Stimulated activated CD4-positive, alpha-beta T cell treated with anti-CD3 and anti-CD28 coated beads, Interleukin-12 subunit alpha, Interleukin-12 subunit beta, amount 100 ng/mL, for 4 hours (primary cell): ENCODE measurements at regions not wholly inside any gene's neighbourhood (a gene's known extent, or its start where the extent isn't known, plus 50 kb on each side); places are given as distances from the start of the nearest gene placed in this dataset.
A peak's percentile ranks its signal among the peaks of the same experiment; 100 is the strongest.

ENCODE experiments used
- DNase-seq: peaks from one replicate; pipeline ENCODE4 v3.0.0-alpha.2; 2020

DNA sequence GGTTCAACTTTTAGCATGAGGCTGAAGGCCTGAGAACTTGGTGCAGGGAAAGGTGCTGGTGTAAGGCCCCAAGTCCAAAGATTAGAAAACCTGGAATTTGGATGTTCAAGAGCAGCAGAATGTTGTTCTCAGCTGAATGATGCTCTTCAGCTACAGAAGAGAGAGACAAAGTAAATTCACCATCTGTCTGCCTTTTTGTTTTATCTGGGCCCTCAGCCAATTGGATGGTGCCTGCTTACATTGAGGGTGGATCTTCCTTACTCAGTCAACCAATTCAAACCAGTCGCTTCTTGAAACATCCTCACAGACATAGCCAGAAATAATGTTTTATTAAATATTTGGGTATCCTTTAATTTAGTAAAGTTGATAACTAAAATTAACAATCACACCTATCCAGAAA, 748.2 kb upstream of the ADAMTS5 start:
- no peak for DNase-seq

DNA sequence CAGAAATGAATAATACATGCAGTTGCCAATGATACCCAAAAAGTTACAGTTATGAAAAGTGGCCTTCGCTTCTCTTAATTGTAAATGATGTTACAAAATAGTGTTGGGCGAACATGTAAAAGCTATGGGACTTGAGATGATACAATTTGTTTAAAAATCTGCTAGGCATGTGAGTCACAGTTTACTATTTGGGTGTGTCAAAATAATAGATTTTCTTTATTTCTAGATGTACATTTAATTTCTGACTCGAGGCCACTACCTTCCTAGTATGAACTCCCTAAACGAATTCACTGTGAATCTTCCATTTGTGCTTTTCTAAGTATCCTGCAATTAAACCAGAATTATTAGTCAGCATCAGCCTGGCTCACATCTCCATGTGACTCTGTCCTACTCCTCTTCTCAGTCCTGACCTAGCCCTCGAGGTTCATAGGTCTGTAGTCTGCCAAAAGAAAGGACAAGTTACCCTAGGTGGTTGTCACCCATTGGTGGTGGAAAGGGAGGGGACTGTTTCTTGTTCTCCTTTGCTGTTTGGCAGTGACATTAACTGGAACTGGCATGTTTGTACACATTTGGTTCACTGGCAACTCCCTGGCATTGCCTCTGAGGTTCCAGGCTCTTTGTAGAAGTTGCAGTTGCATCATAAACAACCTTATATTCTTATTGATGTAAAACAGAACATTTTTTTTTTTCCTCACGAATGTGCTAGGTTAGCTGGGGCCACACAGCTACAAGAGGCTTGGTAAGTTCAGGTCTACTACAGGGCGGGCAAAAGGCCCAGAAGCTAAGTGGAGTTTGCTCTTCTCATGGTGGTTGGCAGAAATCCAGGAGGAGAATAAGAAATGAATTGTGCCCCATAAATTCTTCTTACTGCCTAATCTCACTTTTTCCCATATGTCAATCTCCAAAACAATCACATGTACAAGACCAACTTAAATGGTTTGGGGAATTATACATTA, 746.5 kb upstream of the ADAMTS5 start:
- DNase-seq, result no peak

GRCh38 chr21:27704567-27705166, 737.8 kb upstream of the ADAMTS5 start:
- DNase-seq, result no peak

DNA sequence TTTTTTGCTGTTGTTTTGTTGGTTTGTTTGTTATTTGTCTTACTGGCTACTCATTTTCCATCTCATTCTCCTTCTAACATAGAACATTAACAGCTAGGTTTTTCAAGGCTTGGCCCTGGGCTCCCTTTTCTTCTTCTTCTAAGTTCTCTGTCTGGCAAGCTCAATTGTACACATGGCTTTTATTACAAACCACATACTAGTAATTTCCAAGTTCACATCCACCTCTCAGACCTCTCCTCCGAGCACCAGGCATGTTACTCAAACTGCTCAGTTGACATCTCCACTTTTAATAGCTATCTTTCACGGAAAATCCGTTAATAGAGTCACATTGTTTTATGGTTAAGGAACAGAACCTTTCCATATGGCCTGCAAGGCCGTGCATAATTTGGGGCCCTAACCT, 736.9 kb upstream of the ADAMTS5 start:
- DNase-seq, result no peak

- DNase-seq, result peak; percentile 44
Measured at GRCh38 chr21:27700974-27701614, 734.2 kb upstream of the ADAMTS5 start.

DNA sequence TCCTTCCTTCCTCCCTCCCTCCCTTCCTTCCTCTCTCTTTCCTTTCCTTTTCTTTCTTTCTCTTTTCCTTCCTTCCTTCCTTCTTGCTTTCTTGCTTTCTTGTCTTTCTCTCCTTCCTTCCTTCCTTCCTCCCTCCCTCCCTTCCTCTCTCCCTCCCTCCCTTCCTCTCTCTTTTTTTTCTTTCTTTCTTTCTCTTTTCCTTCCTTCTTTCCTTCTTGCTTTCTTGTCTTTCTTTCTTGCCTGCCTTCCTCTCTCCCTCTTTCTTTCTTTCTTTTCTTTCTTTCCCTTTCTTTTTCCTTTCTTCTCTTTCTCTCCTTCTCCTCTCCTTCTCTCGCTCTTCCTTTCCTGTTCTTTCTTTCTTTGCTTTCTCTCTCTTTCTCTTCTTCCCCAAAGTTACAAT, 728.4 kb upstream of the ADAMTS5 start:
- no peak for DNase-seq

DNA sequence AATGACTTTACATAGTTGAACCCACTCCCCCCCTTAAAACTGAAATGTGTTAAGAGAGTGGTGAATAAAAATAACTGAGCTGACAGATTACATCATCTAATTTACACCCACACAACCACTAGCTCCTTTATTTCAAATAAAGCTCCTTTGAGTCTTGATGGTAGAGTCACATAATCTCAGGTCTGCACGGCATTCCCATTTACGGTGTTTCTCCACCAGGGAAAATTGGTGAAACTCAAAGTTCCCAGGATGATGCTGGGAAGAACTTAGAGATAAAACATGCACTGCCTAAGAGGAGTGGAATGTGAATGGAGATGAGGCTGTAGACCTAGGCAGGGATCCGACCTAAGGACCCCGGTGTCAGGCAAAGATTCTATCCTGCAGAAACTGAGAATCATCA, 727.8 kb upstream of the ADAMTS5 start:
- no peak for DNase-seq

DNA sequence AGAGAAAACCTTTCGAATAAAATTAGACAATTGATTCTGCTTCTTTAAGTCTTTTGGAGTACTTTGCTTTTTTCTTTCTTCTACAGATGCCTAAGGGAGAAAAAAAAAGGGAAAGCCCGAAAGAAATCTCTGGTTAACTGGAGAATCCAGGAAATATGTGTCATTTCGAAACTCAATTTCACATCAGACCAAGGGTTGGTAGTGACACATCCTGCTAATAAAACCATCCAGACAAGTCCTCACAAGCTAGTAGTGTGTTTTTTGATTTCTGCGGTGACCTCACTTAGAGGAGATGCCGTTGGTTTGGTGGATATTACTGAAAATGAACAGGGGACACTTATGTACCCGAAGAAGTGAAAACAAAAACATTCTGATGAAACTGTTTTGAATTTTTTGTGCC, 726.5 kb upstream of the ADAMTS5 start:
- no peak for DNase-seq

- no peak for DNase-seq
Measured at GRCh38 chr21:27691516-27691915, 724.6 kb upstream of the ADAMTS5 start.

GRCh38 chr21:27691006-27691405, 724.1 kb upstream of the ADAMTS5 start:
- no peak for DNase-seq

- no peak for DNase-seq
Measured at GRCh38 chr21:27690426-27690825, 723.5 kb upstream of the ADAMTS5 start.

DNA sequence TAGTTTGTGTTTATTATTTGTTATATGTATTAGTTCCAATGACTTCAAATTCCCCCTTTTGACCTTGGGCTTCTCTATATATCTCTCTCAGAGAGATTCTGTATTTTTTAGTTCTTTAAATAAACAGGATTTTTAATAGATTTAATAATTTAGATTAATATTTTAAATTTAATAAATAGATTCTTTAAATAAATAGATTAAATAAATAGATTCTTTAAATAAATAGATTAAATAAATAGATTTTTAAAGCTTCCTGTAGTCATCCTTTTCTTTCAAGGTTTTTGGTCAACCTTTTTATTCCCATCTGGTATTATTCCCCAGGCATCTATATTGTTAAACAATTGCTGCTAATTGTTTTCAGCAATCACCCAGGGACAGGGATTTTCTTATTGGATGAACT, 721.9 kb upstream of the ADAMTS5 start:
- DNase-seq, result no peak

DNA sequence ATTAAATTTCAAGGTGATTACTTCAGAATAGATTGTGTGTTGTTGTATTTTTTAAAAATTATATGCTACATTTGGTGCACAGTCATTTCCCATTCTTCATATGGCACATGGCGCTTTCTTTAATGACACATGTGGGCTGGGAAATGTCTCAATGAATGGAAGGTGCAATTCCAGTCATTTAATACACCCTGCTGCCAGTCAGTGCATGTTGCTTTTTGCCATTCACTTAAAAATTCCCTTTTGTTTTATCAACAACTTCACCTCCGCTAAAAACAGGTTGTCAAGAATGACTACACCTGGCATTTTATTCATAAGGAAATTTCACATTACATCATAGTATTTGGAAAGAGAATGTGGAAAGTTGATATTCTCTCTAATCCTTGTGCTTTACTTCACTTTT, 716.4 kb upstream of the ADAMTS5 start:
- no peak for DNase-seq

- DNase-seq, result no peak
Measured at GRCh38 chr21:27681841-27682240, 715.0 kb upstream of the ADAMTS5 start.

DNA sequence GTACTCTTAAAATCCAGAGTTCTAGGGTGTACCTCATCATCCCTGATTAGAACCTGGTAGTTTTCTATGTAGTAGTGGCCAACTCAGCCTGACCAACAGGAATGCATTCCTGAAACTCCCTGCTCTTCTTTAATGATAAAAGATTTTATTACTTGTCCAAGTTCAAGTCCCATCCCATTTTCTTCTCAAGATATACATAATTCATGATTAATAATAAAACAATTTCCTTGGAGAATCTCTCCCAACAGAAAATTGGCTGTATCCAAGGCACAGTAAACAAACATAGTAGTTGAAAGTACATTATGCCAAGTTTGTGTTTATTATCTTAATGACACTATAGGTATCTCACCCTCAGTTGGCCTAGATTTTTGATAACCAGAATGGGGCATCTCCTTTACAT, 714.1 kb upstream of the ADAMTS5 start:
- DNase-seq, result no peak

GRCh38 chr21:27680181-27680580, 713.3 kb upstream of the ADAMTS5 start:
- DNase-seq, result no peak

DNA sequence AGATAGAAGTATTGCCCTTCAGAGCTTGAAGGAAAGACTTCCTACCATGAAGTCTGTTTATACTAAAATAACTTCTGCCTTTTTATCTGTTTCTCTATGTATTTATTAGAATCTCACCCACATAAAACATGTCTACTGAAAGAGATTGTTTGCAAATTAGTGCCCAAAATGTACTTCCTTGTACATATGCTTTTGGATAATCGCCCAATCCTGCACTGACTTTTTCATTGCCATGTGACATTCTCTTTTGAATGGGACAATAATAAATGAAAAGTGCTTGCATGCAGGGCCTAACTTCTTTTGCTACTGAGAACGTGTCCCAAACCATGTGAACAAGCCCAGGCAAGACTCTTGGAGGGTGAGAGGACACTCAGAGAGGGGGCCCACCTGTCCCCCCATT, 711.6 kb upstream of the ADAMTS5 start:
- no peak for DNase-seq

- DNase-seq, result no peak
Measured at GRCh38 chr21:27677546-27677945, 710.7 kb upstream of the ADAMTS5 start.

- DNase-seq, result no peak
Measured at GRCh38 chr21:27675306-27675705, 708.4 kb upstream of the ADAMTS5 start.

DNA sequence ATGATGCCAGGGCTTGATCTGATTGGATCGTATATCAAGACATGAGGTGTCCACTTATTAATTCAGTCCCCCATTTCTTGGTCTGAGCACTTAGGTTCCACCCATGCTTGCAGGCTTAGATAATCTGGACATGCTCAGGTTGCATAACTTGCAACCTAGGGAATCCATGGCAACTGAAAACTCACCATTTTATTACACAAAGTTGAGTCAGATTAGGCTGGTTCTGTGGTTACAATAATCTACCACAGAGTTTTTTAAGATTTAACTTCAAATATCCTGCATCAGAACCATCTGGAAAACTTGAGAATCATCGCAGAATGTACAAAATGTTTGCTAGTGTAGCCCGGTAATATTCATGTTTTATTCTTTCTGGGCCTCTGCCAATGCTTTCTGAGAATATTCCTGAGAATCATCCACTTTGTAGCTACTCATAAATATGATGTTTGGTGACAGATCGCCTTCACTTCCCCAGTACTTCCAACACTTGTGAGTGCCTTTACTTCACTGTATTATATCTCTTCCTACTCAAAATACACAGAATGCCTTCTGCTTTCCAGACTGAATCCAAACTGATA, 707.2 kb upstream of the ADAMTS5 start:
- no peak for DNase-seq

- DNase-seq, result no peak
Measured at GRCh38 chr21:27673581-27673980, 706.7 kb upstream of the ADAMTS5 start.

DNA sequence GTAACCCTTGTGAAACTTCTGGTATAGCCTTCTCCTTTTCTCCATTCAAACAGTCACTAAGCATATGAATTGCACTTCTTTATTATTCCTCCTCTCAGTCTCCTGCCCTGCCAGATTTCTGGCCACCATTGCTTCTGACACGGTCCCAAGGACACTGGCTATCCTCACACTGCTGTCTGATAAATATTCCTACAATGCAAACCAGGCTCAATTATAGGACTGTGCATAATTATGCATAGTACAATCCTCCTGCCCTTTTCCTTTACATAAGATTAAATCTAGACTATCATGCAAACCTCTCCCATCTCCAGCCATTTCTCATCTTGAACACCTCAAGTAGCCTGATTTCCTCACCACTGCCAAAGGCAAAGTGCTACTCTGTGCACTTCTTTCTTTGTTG, 704.3 kb upstream of the ADAMTS5 start:
- DNase-seq, result no peak

GRCh38 chr21:27653481-27653880, 686.6 kb upstream of the ADAMTS5 start:
- DNase-seq, result no peak

GRCh38 chr21:27649762-27650161, 682.9 kb upstream of the ADAMTS5 start:
- DNase-seq, result no peak
